GM18870 (cell line): ENCODE measurements at regions not wholly inside any gene's neighbourhood (a gene's known extent, or its start where the extent isn't known, plus 50 kb on each side); places are given as distances from the start of the nearest gene placed in this dataset.
"Not testable (repeated sequence)": the region's sequence is repeated elsewhere in the genome, so short reads cannot be mapped to it uniquely, and the experiment has no call there.

Source experiments
- ATAC-seq: cut with Tn5 transposase; IDR thresholded peaks from one replicate; pipeline ENCODE4 v1.9.1; 2021; ENCODE audit warnings: moderate library complexity; ENCODE audit not compliant: unreplicated experiment

DNA sequence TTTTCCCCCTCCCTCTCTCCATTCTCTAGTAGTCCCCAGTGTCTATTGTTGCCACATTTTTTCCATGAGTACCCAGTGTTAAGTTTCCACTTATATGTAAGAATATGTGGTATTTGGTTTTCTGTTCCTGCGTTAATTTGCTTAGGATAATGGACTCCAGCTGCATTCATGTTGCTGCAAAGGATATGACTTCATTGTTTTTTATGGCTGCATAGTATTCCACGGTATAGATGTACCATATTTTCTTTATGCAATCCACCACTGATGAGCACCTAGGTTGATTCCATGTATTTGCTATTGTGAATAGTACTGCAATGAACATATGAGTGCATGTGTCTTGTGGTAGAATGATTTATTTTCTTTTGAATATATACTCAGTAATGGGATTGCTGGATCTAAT is 77.4 kb upstream of the MEGF10 start:
- no peak for ATAC-seq

DNA sequence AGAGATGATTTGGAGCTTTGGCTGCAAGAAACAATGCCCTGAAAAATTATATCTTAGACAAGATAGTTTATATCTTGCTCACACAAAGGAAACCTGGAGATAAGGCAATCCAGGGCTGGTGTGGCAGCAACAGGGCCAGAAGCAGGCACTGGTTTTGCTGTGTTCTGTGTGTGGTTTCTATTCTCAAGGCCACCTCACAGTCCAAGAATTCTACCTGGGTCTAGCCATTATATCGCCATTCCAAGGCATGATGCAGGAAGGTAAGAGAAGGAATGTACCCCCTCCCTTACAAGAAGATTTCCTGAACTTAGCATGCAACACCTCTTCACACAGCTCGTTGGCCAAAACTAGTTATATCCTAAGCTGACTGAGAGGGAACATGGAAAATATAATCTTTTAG is 74.5 kb upstream of the MEGF10 start:
- ATAC-seq = no peak

DNA sequence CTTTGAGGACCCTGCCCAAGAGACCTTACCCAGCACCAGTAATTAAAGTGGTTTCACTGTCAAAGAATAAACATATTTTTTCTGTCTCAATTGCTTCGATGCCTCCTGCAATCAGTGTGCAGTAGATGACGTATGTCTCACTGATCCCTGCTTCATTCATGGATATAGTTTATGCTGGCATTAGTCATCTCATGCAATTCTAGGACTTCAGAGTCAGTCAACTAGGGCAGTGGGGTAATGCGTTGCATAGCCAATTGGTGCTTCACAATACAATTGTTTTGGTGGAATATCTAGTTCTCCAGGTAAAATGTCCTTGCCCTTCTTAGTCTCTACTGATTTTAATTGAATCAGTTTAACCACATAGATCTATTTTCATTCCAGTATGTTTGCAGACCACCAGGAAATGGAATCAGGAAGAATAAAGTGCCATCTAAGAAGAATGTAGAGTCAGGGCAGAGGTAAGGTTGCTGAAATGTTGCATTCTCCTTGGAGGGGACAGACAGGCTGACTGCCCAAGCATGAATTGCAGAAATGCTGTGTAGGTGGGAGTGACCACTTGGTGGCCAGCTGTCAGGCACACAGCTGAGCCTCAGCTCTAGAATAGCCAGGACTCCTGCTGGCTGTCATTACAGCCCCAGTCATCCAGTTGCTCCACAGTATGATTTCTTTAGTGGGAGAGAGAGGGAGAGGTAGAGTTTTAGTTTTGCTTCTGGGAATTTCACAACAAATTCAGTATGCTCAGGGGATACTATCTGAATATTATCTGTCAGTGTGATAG is 73.5 kb upstream of the MEGF10 start:
- no peak for ATAC-seq

DNA sequence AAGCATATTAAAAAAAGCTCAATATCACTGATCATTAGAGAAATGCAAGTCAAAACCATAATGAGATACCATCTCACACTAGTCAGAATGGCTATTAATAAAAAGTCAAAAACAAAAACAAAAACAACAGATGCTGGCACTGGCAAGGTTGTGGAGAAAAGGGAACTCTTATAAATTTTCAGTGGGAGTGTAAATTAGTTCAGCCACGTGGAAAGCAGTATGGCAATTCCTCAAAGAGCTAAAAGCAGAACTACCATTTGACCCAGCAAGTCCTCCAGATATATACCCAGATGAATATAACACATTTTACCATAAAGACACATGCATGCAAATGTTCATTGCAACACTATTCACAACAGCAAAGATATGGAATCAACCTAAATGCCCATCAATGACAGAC is 68.7 kb upstream of the MEGF10 start:
- not testable (repeated sequence) for ATAC-seq

DNA sequence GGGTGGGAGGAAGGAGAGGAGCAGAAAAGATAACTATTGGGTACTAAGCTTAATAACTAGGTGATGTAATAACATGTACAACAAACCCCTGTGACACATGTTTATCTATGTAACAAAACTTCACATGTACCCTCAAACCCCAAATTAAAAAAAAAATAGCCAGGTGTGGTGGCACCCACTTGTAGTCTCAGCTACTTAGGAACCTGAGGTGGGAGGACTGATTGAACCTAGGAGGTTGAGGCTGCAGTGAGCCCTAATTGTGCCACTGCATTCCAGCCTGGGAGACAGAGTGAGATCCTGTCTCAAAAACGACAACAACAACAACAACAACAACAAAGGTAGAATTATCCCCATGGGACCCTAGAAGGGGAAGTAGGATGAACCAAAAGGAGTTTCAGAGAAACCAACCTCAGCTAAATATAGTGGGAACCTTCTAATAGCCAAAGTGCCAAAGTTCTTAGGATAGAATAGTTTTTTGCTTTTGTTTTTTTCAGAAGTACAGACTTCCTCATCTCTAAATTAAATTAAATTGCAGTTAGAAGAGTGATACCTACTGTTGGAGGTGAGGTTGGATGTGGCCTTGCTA is 67.9 kb upstream of the MEGF10 start:
- peak; percentile 69 for ATAC-seq

DNA sequence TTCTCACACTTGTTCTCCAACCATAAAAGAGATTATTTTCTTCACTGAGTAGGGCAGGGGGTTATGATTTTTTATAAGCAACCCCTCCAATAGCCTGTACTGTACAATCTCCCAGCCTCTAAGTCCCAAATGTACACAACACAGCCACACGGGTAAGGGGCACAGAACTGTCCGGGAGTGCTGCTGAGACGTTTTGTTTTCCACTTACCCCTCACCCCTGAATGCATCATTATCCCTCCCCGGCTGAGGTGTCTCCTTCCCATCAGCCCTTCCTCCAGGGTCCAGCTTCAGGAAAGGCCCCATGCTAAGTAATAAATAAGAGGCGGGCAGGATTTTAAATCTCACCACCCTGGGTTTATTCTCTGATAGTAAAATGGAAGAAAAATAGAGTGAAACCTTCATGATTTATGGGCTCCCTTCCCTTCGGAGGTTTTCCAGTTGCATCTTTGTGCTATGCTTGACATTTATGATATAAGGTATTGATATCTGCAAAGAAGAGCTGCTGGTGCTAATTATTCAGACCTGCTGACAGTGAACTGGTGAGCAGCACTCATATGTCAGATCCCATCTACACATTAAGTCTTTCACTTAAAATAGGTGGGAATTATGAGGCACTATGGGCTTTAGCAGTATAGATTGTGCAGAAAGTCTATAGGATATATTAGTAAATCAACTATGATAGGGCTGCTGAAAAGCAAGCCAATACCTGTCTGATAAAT is 67.2 kb upstream of the MEGF10 start:
- no peak for ATAC-seq

DNA sequence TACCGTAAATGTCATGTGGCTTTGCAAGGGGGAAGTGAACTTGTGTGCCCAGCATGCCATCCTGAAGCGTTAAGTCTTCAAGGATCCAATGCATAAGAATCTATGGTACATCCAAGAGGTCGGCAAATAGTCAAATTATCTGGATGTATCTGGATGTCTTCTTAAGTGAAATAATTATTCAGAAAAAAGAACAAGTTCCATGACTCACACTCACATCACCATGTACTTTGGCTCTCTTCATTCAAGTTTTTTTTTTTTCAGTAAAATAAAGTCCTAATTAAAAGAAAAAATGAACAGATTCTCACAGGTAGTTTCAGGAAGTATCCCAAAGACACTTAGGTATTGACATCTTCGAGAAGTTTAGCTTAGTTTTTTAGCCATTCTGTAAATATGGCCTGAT is 62.7 kb upstream of the MEGF10 start:
- ATAC-seq = no peak

DNA sequence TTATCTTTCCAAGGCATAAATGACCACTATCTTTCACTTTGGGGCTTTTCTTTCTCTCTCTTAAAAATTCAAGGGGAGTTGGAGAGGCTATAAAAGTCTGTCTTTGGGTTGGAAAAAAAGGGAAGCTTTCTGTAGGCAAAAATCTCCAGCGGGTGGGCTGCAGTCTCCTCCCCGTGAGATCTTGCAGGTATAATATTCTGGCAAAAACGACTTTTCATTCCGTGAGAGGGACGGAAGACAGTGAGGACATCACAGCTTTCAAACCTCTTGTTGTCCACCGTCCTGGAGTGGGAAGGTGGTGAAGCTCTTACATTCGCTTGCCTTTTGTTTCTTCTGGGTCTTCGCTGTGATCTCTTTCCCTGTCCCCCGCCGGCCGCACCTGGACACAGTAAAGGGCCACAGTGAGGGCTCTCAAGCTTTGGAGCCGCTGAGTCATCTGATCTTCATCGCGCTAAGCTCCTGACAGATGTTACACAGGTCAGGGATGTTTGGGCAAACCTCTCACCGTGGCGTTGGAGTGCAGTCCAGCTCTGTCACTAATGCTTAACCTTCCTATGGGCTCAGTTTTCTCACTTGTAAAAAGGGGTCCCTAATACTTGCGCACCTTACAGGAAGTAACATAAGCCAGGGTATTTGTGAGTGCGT is 61.9 kb upstream of the MEGF10 start:
- no peak for ATAC-seq

DNA sequence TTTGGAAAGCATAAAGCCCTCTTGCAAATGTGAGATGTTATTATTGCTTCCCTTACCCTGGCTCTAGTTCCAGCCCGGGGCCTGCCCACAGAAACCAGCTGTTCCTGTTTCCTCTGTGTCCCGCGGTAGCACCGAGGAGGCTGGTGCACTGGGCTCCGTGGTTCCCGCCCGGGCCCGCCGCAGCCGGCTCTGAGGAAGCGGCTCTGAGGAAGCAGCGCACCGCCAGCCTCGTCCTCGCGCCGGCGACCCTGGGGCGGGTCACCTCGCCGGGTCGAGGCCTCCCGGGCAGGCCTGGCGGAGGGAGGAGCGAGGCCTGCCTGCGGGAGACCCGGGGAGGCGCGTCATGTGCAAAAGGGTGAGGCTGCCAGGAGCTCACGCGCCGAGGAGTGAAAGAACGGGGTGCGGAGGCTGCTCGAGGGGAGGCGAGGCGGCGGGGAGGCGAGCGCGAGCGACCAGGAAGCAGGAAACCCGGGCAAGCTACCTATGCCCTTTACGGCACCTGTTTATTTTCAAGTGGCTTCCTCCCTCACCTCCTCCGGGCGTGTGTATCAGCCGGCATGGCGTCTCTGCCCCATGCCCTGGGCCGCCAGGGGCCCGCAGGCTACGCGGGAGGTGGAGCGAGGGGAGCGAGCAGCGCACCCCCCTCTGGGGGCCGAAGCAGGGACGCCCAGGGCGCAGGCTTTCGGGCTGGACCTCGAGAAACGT is 61.3 kb upstream of the MEGF10 start:
- ATAC-seq = peak; percentile 68

DNA sequence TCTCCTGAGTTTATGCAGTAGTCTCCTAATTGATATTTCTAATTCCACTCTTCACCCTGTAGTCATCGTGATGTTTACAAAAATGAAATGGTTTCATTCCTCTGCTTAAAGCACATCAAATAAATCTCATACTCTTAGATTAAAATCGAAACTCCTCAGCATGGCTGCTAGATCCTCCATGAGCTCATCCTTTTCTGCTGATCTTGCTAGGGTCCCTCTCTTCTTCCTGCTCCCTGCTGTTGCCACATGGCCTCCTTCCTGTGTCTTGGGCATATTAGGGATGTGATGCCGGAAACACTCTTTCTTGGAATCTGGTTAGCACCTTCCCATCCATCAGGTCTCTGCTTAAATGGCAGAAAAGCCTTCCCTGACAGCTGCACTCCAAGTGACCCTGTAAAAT is 59.5 kb upstream of the MEGF10 start:
- ATAC-seq = no peak

DNA sequence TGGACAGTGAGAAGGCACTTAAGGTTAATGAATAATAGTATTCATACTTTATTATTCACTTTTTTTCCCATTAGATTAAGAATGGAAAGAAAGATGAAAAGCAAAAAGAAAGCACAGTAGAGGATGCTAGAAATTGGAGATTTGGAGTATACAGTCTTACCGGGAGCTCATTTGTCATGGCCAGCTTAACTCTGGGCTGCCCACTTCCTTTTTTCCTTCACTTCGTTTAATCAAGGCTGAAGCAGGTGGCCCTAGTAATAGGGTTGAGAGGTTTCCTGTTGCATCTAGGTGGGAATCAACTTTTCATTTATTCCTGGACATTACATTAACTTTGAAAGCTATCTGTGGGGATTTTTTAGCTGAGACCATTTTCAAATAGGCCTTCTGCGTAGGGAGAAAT is 57.0 kb upstream of the MEGF10 start:
- no peak for ATAC-seq

DNA sequence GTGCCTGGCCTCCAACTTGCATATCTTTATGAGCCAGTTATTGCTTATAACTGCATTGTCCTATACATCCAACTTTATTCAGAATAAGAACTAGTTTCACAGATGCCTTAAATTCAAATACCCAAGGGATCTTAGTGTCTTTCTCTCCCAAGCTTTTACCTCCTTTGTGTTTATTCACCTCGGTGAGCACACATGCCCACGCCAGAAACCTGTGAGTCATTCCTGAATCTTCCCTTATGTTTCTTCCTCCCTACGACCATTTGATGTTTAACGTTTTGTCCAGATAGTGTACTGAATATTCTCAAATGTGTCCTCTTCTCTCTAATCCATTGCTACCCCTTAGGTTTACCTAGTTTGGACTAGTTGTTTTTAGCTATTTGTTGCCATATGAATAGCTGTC is 55.5 kb upstream of the MEGF10 start:
- no peak for ATAC-seq

DNA sequence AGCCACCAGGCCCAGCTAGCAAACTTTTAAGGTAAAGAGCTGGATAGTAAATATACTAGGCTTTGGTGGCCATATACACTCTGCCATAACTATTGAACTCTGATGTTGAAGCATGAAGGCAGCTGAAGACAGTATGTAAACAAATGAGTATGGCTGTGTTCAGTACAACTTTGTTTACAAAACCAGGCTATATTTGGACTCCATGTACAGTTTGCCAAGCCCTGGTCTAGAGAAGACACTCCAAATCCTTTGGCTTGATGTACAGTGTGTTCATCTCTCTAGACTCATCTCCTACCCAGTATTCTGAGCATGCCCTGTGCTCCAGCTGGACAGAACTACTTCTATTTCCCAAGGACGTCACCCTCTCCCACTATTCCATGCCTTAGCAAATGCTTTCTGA is 54.3 kb upstream of the MEGF10 start:
- ATAC-seq = no peak
